GM12874 (cell line): ENCODE measurements at regions not wholly inside any gene's neighbourhood (a gene's known extent, or its start where the extent isn't known, plus 50 kb on each side); places are given as distances from the start of the nearest gene placed in this dataset.

ENCODE experiments used
- CTCF ChIP-seq: IDR thresholded peaks from 2 replicates; pipeline ENCODE4 v1.5.1; 2011; ENCODE audit warnings: low read depth, mild to moderate bottlenecking, control low read depth, low read length, moderate library complexity; ENCODE audit not compliant: insufficient read depth

- TF ChIP-seq CTCF, result no peak
Observed at GRCh38 chr13:80664950-80665349, 324.0 kb upstream of the SPRY2 start.

GRCh38 chr13:80663788-80664187 lies 322.9 kb upstream of the SPRY2 start:
- TF ChIP-seq CTCF, result no peak

GRCh38 chr13:80658705-80659104 lies 317.8 kb upstream of the SPRY2 start:
- no peak for TF ChIP-seq CTCF

GRCh38 chr13:80656512-80656904 lies 315.6 kb upstream of the SPRY2 start:
- no peak for TF ChIP-seq CTCF

GRCh38 chr13:80655778-80656511 lies 315.0 kb upstream of the SPRY2 start:
- no peak for TF ChIP-seq CTCF

GRCh38 chr13:80654638-80655249 lies 313.8 kb upstream of the SPRY2 start:
- TF ChIP-seq CTCF, result no peak

- TF ChIP-seq CTCF, result no peak
Observed at GRCh38 chr13:80649274-80649673, 308.3 kb upstream of the SPRY2 start.
